Breast epithelium (tissue), 4 donors: ENCODE measurements at regions not wholly inside any gene's neighbourhood (a gene's known extent, or its start where the extent isn't known, plus 50 kb on each side); places are given as distances from the start of the nearest gene placed in this dataset.

Experiments
- DNase-seq, 2 donors: peaks; one replicate each; pipeline ENCODE4 v3.0.0-alpha.2; 2019; ENCODE audit warnings: low spot score in 2 of 2
- H3K27ac ChIP-seq, 2 donors: fragments of 200-600 bp; sonication (generic) in 1 of 2; one replicate each; pipeline ENCODE4 v1.5.1; 2016 to 2019; ENCODE audit warnings: mild to moderate bottlenecking in 1 of 2
- H3K27me3 ChIP-seq, 2 donors: fragments of 200-600 bp; sonication (generic) in 1 of 2; one replicate each; pipeline versions ENCODE4 v1.5.1 to v1.6.0; 2017 to 2019; ENCODE audit warnings: control low read depth in 1 of 2, mild to moderate bottlenecking in 1 of 2
- H3K36me3 ChIP-seq: fragments of 200-600 bp; one replicate; pipeline ENCODE4 v1.5.1; 2019
- H3K4me1 ChIP-seq, 2 donors: fragments of 200-600 bp; sonication (generic); one replicate each; pipeline ENCODE4 v1.5.1; 2016 to 2019; ENCODE audit warnings: control low read depth in 1 of 2
- H3K4me3 ChIP-seq, 3 donors: fragments of 200-600 bp; sonication (generic); 1 replicate in 2 of 3; 2 replicates in 1 of 3; pipeline ENCODE4 v1.5.1; 2016 to 2019; ENCODE audit warnings: mild to moderate bottlenecking in 3 of 3, moderate library complexity in 2 of 3
- H3K9me3 ChIP-seq, 2 donors: fragments of 200-600 bp; sonication (generic) in 1 of 2; one replicate each; pipeline ENCODE4 v1.5.1; 2016 to 2019; ENCODE audit warnings: control low read depth in 1 of 2
- POLR2A ChIP-seq: fragments of 450-650 bp; IDR thresholded peaks from one replicate; pipeline ENCODE4 v1.6.1; 2016; ENCODE audit warnings: antibody characterized with exemption, mild to moderate bottlenecking, moderate library complexity
- POLR2AphosphoS5 ChIP-seq, 3 donors: sonication (generic); formaldehyde crosslinking; IDR thresholded peaks; one replicate each; pipeline ENCODE4 v1.6.1; 2017; ENCODE audit warnings: antibody characterized with exemption in 3 of 3
- intact Hi-C: fragments of 100-400 bp; cut with DNase I; formaldehyde crosslinking; loops from one replicate; pipeline ENCODE4 v1.15.1; 2023; ENCODE audit warnings: low total_unique reads
- TF ChIP-seq, protein P1 (sequence below), 3 donors: fragments of 450-650 bp; IDR thresholded peaks; one replicate each; pipeline ENCODE4 v1.5.1; 2016 to 2017; ENCODE audit warnings: antibody characterized with exemption in 3 of 3, mild to moderate bottlenecking in 3 of 3, moderate library complexity in 3 of 3

- TF ChIP-seq POLR2A (no peak), POLR2AphosphoS5 (IDR thresholded peaks at IDR 0.05) (no peak)
- TF ChIP-seq, protein P1, sequence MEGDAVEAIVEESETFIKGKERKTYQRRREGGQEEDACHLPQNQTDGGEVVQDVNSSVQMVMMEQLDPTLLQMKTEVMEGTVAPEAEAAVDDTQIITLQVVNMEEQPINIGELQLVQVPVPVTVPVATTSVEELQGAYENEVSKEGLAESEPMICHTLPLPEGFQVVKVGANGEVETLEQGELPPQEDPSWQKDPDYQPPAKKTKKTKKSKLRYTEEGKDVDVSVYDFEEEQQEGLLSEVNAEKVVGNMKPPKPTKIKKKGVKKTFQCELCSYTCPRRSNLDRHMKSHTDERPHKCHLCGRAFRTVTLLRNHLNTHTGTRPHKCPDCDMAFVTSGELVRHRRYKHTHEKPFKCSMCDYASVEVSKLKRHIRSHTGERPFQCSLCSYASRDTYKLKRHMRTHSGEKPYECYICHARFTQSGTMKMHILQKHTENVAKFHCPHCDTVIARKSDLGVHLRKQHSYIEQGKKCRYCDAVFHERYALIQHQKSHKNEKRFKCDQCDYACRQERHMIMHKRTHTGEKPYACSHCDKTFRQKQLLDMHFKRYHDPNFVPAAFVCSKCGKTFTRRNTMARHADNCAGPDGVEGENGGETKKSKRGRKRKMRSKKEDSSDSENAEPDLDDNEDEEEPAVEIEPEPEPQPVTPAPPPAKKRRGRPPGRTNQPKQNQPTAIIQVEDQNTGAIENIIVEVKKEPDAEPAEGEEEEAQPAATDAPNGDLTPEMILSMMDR (IDR thresholded peaks at IDR 0.05), result no peak
- no peak for DNase-seq
- no peak overlapping the region for H3K4me3 ChIP-seq
- peaks cover 0 to 2% of the 10 kb centered on the region in 2 donors for H3K4me1 ChIP-seq
- no peaks in the 10 kb centered on the region for H3K9me3 ChIP-seq
- H3K27me3 ChIP-seq, result no peaks in the 10 kb centered on the region
- H3K36me3 ChIP-seq, result no peaks in the 10 kb centered on the region
- no peak overlapping the region for H3K27ac ChIP-seq
- intact Hi-C loops, result no loop called here
Measured at GRCh38 chr7:47671358-47671757, 89.4 kb upstream of the TNS3 start.

GRCh38 chr7:47670729-47671128 lies 88.8 kb upstream of the TNS3 start:
- Histone ChIP-seq H3K4me1 (peaks cover 0 to 6% of the 10 kb centered on the region in 2 donors), H3K4me3 (no peak overlapping the region), H3K9me3 (no peaks in the 10 kb centered on the region), H3K27me3 (no peaks in the 10 kb centered on the region), H3K27ac (no peak overlapping the region), H3K36me3 (no peaks in the 10 kb centered on the region)
- intact Hi-C loops, result no loop called here
- TF ChIP-seq POLR2AphosphoS5 (IDR thresholded peaks at IDR 0.05) (no peak), POLR2A (no peak)
- TF ChIP-seq, protein P1 (IDR thresholded peaks at IDR 0.05), result no peak
- DNase-seq, result no peak

DNA sequence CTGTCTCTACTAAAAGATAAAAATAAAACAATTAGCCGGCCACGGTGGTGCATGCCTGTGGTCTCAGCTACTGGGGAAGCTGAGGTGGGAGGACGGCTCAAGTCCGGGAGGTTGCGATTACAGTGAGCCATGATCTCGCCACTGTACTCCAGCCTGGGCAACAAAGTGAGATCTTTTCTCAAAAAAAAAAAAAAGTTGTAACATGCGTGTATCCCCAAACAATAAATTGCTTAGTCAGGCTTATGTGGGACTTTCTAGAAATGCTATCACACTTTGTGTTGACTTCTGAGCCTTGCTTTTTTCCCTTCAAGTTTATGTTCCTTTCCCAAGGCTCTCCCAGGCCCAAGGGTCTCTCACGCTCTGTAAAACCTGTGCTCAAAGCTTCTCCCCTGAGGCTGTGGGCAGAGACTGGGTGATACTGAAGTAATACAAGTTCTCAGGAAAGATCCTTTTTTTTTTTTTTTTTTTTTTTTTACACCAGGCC lies 88.0 kb upstream of the TNS3 start:
- Histone ChIP-seq H3K27ac (peak overlapping the region; percentile 48 to 62), H3K27me3 (no peaks in the 10 kb centered on the region), H3K4me1 (peaks cover 0 to 6% of the 10 kb centered on the region in 2 donors), H3K36me3 (no peaks in the 10 kb centered on the region), H3K4me3 (peak overlapping the region in 1 of 3 donors; percentile 32), H3K9me3 (no peaks in the 10 kb centered on the region)
- intact Hi-C loops, result no loop called here
- TF ChIP-seq POLR2A (no peak), POLR2AphosphoS5 (IDR thresholded peaks at IDR 0.05) (no peak)
- TF ChIP-seq, protein P1 (IDR thresholded peaks at IDR 0.05), result no peak
- DNase-seq, result no peak

DNA sequence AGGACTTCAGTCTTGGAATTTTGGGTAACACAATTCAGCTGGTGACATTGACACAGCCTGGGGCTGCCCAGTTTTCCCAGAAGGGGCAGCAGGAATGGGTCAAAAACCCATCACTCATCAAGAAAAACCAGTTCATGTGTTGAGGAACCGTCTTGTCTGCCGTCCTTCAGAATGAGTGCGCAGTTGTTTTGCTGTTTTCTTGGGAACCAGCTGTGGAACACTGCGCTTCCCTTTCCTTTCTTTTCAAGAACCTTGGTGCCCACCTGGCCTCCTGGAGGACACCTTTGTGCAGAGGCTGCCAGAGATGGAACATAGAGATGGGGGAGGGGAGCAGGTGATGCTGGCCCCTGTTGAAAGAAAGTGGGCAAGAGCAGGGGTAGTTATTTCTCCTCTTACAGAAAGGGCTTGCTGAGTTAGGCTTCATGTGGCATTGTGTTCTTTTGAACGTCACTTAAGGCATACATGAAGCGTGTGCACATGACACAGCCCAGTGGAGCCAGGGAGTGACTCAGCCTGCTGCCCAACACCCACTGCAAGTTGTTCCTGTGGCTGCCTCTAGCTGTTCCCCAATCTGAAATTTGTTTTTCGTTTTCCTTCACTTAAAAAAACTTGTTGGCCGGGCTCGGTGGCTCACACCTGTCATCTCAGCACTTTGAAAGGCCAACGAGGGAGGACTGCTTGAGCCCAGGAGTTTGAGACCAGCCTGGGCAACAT lies 87.4 kb upstream of the TNS3 start:
- H3K27ac ChIP-seq, result peak overlapping the region; percentile 48 to 62
- peak; percentile 78 to 85 for DNase-seq
- H3K4me1 ChIP-seq, result peaks cover 0 to 6% of the 10 kb centered on the region in 2 donors
- peak in 2 of 3 donors; percentile 47 to 75 for TF ChIP-seq POLR2AphosphoS5 (IDR thresholded peaks at IDR 0.05)
- TF ChIP-seq, protein P1 (IDR thresholded peaks at IDR 0.05), result no peak
- no peaks in the 10 kb centered on the region for H3K27me3 ChIP-seq
- H3K4me3 ChIP-seq, result peak overlapping the region in 1 of 3 donors; percentile 32
- H3K36me3 ChIP-seq, result no peaks in the 10 kb centered on the region
- intact Hi-C loops, result no loop called here
- H3K9me3 ChIP-seq, result no peaks in the 10 kb centered on the region

- intact Hi-C loops, result no loop called here
- Histone ChIP-seq H3K4me3 (no peak overlapping the region), H3K36me3 (no peaks in the 10 kb centered on the region), H3K4me1 (peaks cover 0 to 6% of the 10 kb centered on the region in 2 donors), H3K27ac (peak overlapping the region; percentile 12 to 30), H3K9me3 (no peaks in the 10 kb centered on the region), H3K27me3 (no peaks in the 10 kb centered on the region)
- TF ChIP-seq POLR2AphosphoS5 (IDR thresholded peaks at IDR 0.05) (no peak), POLR2A (no peak)
- TF ChIP-seq, protein P1 (IDR thresholded peaks at IDR 0.05), result no peak
- no peak for DNase-seq
Measured at GRCh38 chr7:47666164-47666862, 84.4 kb upstream of the TNS3 start.
